Stimulated activated naive B cell treated with anti-CD40 and anti-IgM and Interleukin-4, amounts not matched to agents 10 μg/mL and 1 μg/mL and 100 μg/mL, for 72 hours (primary cell): ENCODE measurements at regions not wholly inside any gene's neighbourhood (a gene's known extent, or its start where the extent isn't known, plus 50 kb on each side); places are given as distances from the start of the nearest gene placed in this dataset.

Experiments
- ATAC-seq, 2 donors: fragments of 150-1000 bp; cut with Tn5 transposase; replicated peaks; 2 replicates each; pipeline ENCODE4 v1.10.0; 2021; ENCODE audit warnings: moderate library complexity in 1 of 2
- DNase-seq: peaks from one replicate; pipeline ENCODE4 v3.0.0; 2021
- H3K27ac Mint-ChIP-seq: one replicate; pipeline ENCODE4 v1.8.0; 2022; ENCODE audit warnings: mild to moderate bottlenecking, mixed read lengths
- H3K27me3 Mint-ChIP-seq, 2 donors: one replicate each; pipeline ENCODE4 v1.8.0; 2022; ENCODE audit warnings: mixed read lengths in 2 of 2
- H3K36me3 Mint-ChIP-seq, 2 donors: one replicate each; pipeline ENCODE4 v1.8.0; 2022; ENCODE audit warnings: mixed read lengths in 2 of 2, mild to moderate bottlenecking in 1 of 2
- H3K4me1 Mint-ChIP-seq, 2 donors: one replicate each; pipeline ENCODE4 v1.8.0; 2022; ENCODE audit warnings: mixed read lengths in 2 of 2, mild to moderate bottlenecking in 1 of 2
- H3K4me3 Mint-ChIP-seq, 2 donors: one replicate each; pipeline ENCODE4 v1.8.0; 2022; ENCODE audit warnings: mild to moderate bottlenecking in 2 of 2, mixed read lengths in 2 of 2, moderate library complexity in 1 of 2
- H3K9me3 Mint-ChIP-seq, 2 donors: one replicate each; pipeline ENCODE4 v1.8.0; 2022; ENCODE audit warnings: mixed read lengths in 2 of 2, mild to moderate bottlenecking in 1 of 2

DNA sequence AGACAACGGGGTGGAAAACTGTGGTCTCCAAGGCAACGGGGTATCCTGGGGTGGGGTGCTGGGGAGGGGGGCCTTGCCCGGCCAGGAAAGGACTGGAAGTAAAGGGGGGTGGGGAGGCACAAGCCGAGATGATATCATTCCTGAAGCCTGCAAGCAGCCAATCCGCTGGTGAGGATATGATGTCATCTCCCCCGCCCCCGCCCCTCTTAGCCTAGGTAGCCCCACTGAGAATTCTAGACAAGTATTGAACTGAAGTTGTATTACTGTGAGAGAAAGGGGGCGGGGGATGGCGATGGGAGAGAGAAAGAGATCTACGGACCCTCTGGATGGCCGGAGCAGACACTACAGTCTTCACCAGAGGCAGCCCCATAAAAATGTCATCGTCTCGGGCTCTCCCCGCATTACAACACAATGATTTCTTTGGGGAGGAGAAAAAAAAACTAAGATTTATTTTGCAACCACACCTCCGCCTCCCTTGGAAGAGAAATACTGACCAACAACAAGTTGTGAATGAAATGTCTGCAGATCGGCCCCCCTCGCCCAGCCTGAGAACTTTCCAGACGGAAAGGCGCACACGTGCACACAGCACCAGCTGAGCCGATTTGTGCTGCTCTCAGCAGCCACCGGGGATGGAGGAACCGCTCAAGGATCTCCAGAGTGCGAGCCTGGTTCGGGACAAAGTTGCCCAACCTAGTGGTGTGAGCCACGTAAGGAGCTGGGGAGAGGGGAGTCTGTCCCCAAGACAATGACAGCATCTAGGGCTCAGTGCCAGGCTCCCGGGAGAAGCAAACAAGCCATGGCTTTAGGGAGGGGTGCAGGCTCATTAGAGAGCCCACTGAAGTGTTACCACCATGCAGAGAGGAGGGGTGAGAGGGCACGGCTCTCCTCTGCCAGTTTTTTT is 222.1 kb downstream of the SOX9 start:
- Mint-ChIP-seq H3K27me3 (peaks cover 8 to 9% of the 10 kb centered on the region in 2 donors), H3K4me1 (no peaks in the 10 kb centered on the region), H3K9me3 (peaks cover 4 to 5% of the 10 kb centered on the region in 2 donors), H3K27ac (no peak overlapping the region), H3K4me3 (no peak overlapping the region), H3K36me3 (no peaks in the 10 kb centered on the region)
- ATAC-seq (no peak), DNase-seq (no peak)

DNA sequence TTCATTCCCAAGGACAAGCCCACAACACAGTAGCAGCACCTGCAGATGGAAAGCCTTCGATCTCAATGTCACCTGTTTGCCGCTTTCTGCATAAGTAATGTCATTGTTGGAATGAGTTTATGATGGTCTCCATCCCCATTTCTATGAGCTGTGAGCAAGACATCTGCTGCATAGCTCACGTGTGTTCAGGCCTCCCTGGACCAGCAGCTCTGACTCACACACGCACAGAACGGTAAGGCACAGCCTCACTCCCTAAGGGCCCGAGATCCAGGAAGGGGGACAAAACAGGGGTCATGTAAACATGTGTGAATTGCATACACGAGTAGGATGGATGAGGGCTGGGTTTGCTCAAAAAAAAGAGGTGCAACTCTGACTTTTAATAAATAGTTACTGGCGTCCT is 223.1 kb downstream of the SOX9 start:
- peaks cover 4 to 5% of the 10 kb centered on the region in 2 donors for H3K9me3 Mint-ChIP-seq
- DNase-seq: no peak
- no peaks in the 10 kb centered on the region for H3K4me1 Mint-ChIP-seq
- ATAC-seq: no peak
- H3K4me3 Mint-ChIP-seq: no peak overlapping the region
- no peak overlapping the region for H3K27ac Mint-ChIP-seq
- peaks cover 5 to 6% of the 10 kb centered on the region in 2 donors for H3K27me3 Mint-ChIP-seq
- H3K36me3 Mint-ChIP-seq: no peaks in the 10 kb centered on the region

DNA sequence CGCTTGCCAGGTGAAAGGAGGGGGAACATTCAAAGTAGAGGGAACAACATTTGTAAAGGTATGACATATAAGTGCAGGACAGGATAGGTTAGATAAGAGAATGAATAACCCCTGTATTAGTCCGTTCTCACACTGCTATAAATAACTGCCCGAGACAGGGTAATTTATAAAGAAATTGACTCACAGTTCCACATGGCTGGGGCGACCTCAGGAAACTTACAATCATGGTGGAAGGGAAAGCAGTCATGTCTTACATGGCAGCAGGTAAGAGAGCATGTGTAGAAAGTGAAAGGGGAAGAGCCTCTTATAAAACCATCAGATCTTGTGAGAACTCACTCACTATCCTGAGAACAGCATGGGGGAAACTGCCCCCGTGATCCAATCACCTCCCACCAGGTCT is 223.8 kb downstream of the SOX9 start:
- DNase-seq (no peak), ATAC-seq (no peak)
- Mint-ChIP-seq H3K27me3 (peaks cover 0 to 5% of the 10 kb centered on the region in 2 donors), H3K36me3 (no peaks in the 10 kb centered on the region), H3K27ac (no peak overlapping the region), H3K4me1 (no peaks in the 10 kb centered on the region), H3K9me3 (peaks cover 4 to 5% of the 10 kb centered on the region in 2 donors), H3K4me3 (no peak overlapping the region)

DNA sequence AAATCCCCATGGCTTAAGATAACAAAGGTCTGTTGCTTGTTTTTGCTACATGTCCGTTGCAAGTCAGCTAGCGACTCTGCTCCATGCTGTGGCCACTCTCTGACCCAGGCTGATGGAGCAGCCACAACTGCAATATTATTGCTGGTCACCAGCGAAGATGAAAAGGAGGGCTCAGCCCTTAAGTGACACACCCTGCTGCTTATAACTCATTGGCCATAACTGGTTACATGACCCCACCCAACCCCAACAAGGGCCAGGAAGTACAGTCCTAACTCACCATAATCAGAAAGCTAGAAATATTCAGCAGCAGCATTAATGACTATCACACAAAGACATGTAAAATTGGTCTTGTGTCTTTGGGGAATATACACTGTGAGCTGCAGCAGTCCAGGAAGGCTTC is 224.3 kb downstream of the SOX9 start:
- DNase-seq (no peak), ATAC-seq (no peak)
- peaks cover 0 to 5% of the 10 kb centered on the region in 2 donors for H3K27me3 Mint-ChIP-seq
- H3K4me1 Mint-ChIP-seq: no peaks in the 10 kb centered on the region
- H3K36me3 Mint-ChIP-seq: no peaks in the 10 kb centered on the region
- no peak overlapping the region for H3K4me3 Mint-ChIP-seq
- peaks cover 4 to 5% of the 10 kb centered on the region in 2 donors for H3K9me3 Mint-ChIP-seq
- H3K27ac Mint-ChIP-seq: no peak overlapping the region

DNA sequence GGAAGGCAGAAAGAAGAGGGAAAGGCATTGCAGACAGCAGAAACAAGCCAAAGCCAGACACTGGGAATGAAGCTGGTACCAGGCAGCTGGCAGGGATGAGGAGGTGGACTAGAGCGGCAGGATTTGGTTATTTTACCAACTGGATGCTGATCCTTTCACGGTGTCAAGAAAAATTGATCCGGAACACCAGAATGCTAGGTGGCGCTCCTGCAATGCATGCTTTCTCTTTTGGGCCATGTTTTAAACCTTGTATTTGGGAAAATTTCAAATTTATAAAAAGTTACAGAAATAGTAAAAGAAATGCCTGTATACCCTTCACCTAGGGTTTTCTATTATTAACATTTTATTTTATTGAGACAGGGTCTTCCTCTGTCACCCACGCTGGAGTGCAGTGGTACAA is 224.7 kb downstream of the SOX9 start:
- Mint-ChIP-seq H3K9me3 (peaks cover 4 to 5% of the 10 kb centered on the region in 2 donors), H3K27ac (no peak overlapping the region), H3K36me3 (no peaks in the 10 kb centered on the region), H3K27me3 (peaks cover 0 to 1% of the 10 kb centered on the region in 2 donors), H3K4me3 (no peak overlapping the region), H3K4me1 (no peaks in the 10 kb centered on the region)
- DNase-seq: no peak
- ATAC-seq: no peak

DNA sequence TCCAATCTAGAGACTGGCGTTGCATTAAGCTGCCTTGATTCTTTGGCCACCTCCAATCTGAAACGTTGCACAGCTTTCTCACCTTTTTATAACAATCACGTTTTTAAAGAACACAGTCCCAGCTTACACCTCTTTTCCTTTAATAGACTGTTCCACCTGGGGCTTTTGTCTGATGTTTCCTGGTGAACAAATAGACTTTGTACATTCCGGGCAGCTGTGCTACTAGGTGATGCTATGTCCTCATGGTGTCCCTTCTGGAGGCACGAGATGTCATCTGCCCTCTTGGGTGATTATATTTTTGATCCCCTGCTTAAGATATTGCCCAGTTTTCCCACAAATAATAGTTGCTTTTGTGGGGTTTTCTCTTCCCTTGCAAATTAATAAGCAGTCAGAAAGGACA is 225.5 kb downstream of the SOX9 start:
- Mint-ChIP-seq H3K4me3 (no peak overlapping the region), H3K27me3 (no peaks in the 10 kb centered on the region), H3K9me3 (peaks cover 4 to 5% of the 10 kb centered on the region in 2 donors), H3K27ac (no peak overlapping the region), H3K36me3 (no peaks in the 10 kb centered on the region), H3K4me1 (no peaks in the 10 kb centered on the region)
- ATAC-seq: no peak
- no peak for DNase-seq

- H3K4me3 Mint-ChIP-seq: no peak overlapping the region
- no peaks in the 10 kb centered on the region for H3K36me3 Mint-ChIP-seq
- H3K27ac Mint-ChIP-seq: no peak overlapping the region
- peaks cover 7 to 9% of the 10 kb centered on the region in 2 donors for H3K9me3 Mint-ChIP-seq
- ATAC-seq: no peak
- no peaks in the 10 kb centered on the region for H3K4me1 Mint-ChIP-seq
- H3K27me3 Mint-ChIP-seq: no peaks in the 10 kb centered on the region
- DNase-seq: no peak
These were observed 228.2 kb downstream of the SOX9 start for GRCh38 chr17:72349011-72349410.

DNA sequence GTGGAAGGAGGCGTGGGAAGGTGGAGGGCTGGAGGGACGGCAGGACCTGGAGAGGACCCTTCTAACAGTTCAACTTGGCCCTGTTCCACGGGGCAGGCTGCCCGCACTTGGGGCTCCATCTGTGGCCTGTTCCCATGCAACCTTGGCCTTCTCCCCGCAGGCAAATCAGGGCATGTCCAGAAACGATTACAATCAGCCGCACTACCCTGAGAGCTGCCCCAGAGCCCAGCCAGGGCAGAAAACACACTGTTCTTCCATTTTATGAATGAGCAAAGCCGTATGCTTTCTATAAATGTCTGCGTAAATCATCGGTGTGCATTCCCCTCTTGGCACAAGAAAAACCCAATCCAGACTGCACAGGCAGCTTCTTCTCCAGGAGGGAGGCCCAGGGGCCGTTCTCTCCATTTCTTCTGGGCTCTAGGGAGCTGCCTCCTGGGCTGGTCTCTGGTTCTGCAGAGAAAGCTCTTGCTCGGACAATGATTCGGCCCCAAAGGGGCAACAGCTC is 228.7 kb downstream of the SOX9 start:
- peaks cover 6 to 8% of the 10 kb centered on the region in 2 donors for H3K9me3 Mint-ChIP-seq
- DNase-seq: no peak
- no peaks in the 10 kb centered on the region for H3K36me3 Mint-ChIP-seq
- H3K4me1 Mint-ChIP-seq: no peaks in the 10 kb centered on the region
- no peak overlapping the region for H3K27ac Mint-ChIP-seq
- no peaks in the 10 kb centered on the region for H3K27me3 Mint-ChIP-seq
- ATAC-seq: no peak
- H3K4me3 Mint-ChIP-seq: no peak overlapping the region

DNA sequence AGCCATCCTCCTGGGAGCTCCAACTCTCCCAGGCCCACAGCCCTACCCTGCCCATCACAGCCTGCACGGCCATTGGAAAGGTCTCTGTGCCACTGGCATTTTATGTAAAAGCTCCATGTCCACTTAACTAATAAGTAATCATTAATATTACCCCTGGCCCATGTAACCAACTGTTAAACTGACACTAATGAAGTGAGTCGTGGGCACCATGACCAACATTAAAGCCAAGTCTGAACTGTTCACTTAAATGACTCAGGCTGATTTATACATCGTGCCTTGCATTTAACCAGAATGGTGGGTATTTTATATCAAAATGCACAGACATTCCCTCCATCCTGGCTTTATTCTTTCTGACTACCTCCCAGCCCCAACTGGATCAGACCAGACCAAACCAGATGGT is 229.3 kb downstream of the SOX9 start:
- H3K9me3 Mint-ChIP-seq: peaks cover 4 to 8% of the 10 kb centered on the region in 2 donors
- DNase-seq (no peak), ATAC-seq (no peak)
- no peak overlapping the region for H3K4me3 Mint-ChIP-seq
- H3K4me1 Mint-ChIP-seq: no peaks in the 10 kb centered on the region
- no peaks in the 10 kb centered on the region for H3K27me3 Mint-ChIP-seq
- no peaks in the 10 kb centered on the region for H3K36me3 Mint-ChIP-seq
- H3K27ac Mint-ChIP-seq: no peak overlapping the region

DNA sequence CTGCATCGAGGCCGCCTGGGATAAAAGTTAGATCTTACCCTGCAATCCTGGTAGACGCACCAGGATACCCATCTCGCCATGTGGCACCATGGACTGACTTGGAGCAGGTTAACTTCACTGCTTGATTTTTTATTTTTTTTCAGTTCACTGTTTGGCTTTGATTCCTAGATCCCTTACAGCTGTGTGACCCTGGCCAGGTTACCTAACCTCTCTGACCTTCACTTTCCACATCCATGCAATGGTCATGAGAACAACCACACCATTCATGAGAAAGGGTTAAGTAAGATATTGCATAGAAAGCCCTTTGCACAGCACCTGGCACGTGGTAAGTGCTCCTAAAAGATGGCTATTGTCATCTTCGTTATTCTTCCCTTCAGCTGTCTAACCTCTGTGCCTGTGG is 230.5 kb downstream of the SOX9 start:
- no peak overlapping the region for H3K4me3 Mint-ChIP-seq
- DNase-seq (no peak), ATAC-seq (no peak)
- H3K27me3 Mint-ChIP-seq: no peaks in the 10 kb centered on the region
- H3K9me3 Mint-ChIP-seq: peaks cover 4 to 12% of the 10 kb centered on the region in 2 donors
- H3K27ac Mint-ChIP-seq: no peak overlapping the region
- H3K36me3 Mint-ChIP-seq: peaks cover 0 to 2% of the 10 kb centered on the region in 2 donors
- no peaks in the 10 kb centered on the region for H3K4me1 Mint-ChIP-seq

GRCh38 chr17:72351884-72352346 is 231.1 kb downstream of the SOX9 start:
- no peak overlapping the region for H3K4me3 Mint-ChIP-seq
- peaks cover 4 to 12% of the 10 kb centered on the region in 2 donors for H3K9me3 Mint-ChIP-seq
- ATAC-seq (no peak), DNase-seq (no peak)
- H3K27ac Mint-ChIP-seq: no peak overlapping the region
- no peaks in the 10 kb centered on the region for H3K27me3 Mint-ChIP-seq
- H3K36me3 Mint-ChIP-seq: peaks cover 0 to 2% of the 10 kb centered on the region in 2 donors
- no peaks in the 10 kb centered on the region for H3K4me1 Mint-ChIP-seq

DNA sequence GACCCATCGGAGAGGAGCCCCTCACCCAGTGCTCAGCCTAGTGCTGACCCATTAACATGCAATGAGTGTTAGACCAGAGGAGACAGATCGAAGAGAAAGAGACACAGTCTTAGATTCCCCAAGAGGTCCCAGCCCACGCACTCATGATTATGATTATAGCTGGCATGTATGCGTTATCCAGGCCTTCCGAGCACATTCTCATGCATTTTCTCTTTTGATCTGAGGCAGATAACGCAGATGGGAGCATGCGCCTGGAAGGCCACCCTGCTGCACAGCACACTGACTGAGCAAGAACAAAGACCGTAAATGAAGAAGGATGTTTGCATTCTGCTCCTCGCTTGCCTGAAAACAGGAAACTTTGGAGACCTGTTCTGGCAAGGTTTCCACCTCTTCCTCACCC is 232.7 kb downstream of the SOX9 start:
- Mint-ChIP-seq H3K4me1 (no peaks in the 10 kb centered on the region), H3K27ac (no peak overlapping the region)
- ATAC-seq: no peak

GRCh38 chr17:72354071-72354470 is 233.3 kb downstream of the SOX9 start:
- peaks cover 9 to 14% of the 10 kb centered on the region in 2 donors for H3K9me3 Mint-ChIP-seq
- no peaks in the 10 kb centered on the region for H3K27me3 Mint-ChIP-seq
- H3K36me3 Mint-ChIP-seq: peaks cover 0 to 2% of the 10 kb centered on the region in 2 donors
- no peaks in the 10 kb centered on the region for H3K4me1 Mint-ChIP-seq
- no peak for DNase-seq
- no peak overlapping the region for H3K4me3 Mint-ChIP-seq
- H3K27ac Mint-ChIP-seq: no peak overlapping the region
- ATAC-seq: no peak

More for the DNA sequence above, 232.7 kb downstream of the SOX9 start:
- Mint-ChIP-seq H3K4me3 (no peak overlapping the region), H3K9me3 (peaks cover 9 to 14% of the 10 kb centered on the region in 2 donors), H3K36me3 (peaks cover 0 to 2% of the 10 kb centered on the region in 2 donors), H3K27me3 (no peaks in the 10 kb centered on the region)
- DNase-seq: no peak

- ATAC-seq: no peak
- Mint-ChIP-seq H3K27me3 (no peaks in the 10 kb centered on the region), H3K9me3 (peaks cover 9 to 17% of the 10 kb centered on the region in 2 donors), H3K27ac (no peak overlapping the region), H3K36me3 (peaks cover 0 to 2% of the 10 kb centered on the region in 2 donors), H3K4me1 (no peaks in the 10 kb centered on the region), H3K4me3 (no peak overlapping the region)
- no peak for DNase-seq
These were observed 237.0 kb downstream of the SOX9 start for GRCh38 chr17:72357764-72358365.

- Mint-ChIP-seq H3K27me3 (no peaks in the 10 kb centered on the region), H3K4me3 (no peak overlapping the region), H3K27ac (no peak overlapping the region), H3K9me3 (peaks cover 9 to 14% of the 10 kb centered on the region in 2 donors), H3K4me1 (no peaks in the 10 kb centered on the region), H3K36me3 (peaks cover 0 to 2% of the 10 kb centered on the region in 2 donors)
- ATAC-seq: no peak
- no peak for DNase-seq
These were observed 237.6 kb downstream of the SOX9 start for GRCh38 chr17:72358465-72358864.
